HG02981 (cell line): ENCODE measurements at regions not wholly inside any gene's neighbourhood (a gene's known extent, or its start where the extent isn't known, plus 50 kb on each side); places are given as distances from the start of the nearest gene placed in this dataset.
"Not testable (repeated sequence)": the region's sequence is repeated elsewhere in the genome, so short reads cannot be mapped to it uniquely, and the experiment has no call there.

Source experiments
- ATAC-seq: cut with Tn5 transposase; IDR thresholded peaks from one replicate; pipeline ENCODE4 v1.9.1; 2021; ENCODE audit warnings: mild to moderate bottlenecking, moderate library complexity; ENCODE audit not compliant: unreplicated experiment

DNA sequence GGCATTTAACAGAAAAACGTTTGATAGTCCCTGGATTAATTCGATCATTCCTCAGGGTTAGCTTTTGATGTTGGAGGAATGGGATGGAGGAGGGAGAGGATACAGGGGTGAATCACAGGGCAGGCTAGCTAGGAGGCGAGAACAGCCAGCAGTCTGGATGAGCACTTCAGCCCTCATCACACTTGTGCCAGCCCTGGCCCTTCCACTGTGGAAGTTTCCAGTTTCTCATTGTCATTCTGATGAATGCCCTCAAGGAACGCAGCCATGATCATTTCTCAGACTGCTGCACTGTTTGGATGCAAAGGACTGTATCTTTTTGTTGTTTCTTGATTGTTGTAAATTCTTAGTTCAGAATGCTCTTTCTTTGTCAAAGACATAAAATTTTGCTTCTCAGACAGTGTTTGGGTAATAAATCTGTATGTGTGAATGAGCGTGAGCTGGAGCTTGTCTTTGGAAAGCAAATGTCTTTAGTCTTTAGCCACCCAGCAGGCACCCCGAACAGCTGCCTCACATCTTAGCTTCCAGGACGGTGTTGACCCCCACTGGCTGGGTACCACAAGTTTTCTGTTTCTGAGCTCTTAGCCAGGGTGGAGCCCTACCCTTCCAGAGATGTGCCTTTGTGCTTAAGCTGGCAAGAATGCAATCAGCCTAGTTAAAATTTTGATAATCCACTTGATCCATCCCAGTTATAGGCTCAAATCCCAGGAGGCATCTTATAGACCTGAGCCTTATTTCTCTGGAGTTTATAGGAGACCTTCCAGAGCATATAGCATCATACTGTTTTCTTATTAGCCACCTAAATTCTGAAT is 121.1 kb downstream of the PDCD6IP start:
- ATAC-seq, result no peak

- no peak for ATAC-seq
Observed at GRCh38 chr3:33920511-33920910, 122.1 kb downstream of the PDCD6IP start.

DNA sequence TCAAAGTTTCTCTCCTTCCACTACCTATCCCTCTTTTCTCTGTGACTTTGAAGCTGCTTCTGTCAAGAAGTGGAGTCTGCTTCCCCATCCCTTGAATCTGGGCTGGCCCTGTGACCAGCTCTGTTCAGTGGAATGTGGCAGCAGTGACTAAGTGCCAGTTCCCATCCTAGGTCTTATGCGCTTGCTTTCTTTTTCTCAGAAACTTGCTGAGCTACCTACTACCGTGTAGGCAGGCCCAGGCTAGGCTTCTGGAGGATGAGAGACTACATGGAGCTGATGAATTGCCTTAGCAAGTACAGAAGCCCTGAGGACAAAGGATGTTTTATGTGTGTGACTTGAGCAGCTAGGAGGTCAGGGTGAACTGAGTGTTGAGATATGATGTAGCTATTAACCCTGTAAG is 123.2 kb downstream of the PDCD6IP start:
- ATAC-seq, result no peak

DNA sequence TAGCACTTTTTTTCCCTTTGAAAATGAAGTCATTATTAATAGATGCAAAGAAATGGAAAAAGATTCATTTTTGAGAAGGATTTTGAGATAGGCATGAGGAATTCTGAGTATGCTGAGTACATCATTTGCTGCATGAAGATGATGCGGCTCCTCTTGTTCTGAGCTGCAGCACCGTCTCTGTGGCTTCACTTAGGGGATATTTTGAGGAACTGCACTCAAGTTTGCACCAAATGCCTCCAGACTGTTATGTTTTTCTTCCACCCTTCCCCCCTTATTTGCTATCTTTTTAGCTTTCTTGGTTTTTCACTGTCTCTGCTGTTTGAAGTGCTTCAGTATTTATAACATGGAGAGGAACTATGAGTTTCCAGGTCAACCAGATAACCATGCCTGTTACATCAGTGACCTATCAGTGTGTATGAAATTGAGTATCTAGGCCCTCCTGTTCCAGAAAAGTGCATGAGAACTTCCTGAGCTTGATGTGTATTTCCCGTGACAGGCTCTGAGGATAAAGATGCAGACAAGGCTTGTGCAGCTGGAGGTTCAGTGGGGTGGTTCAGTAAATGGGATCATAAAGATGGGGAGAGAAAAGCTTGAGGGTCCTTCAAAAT is 128.7 kb downstream of the PDCD6IP start:
- ATAC-seq, result no peak

GRCh38 chr3:33929813-33930212 is 131.4 kb downstream of the PDCD6IP start:
- no peak for ATAC-seq

GRCh38 chr3:33931512-33931911 is 133.1 kb downstream of the PDCD6IP start:
- ATAC-seq, result no peak

DNA sequence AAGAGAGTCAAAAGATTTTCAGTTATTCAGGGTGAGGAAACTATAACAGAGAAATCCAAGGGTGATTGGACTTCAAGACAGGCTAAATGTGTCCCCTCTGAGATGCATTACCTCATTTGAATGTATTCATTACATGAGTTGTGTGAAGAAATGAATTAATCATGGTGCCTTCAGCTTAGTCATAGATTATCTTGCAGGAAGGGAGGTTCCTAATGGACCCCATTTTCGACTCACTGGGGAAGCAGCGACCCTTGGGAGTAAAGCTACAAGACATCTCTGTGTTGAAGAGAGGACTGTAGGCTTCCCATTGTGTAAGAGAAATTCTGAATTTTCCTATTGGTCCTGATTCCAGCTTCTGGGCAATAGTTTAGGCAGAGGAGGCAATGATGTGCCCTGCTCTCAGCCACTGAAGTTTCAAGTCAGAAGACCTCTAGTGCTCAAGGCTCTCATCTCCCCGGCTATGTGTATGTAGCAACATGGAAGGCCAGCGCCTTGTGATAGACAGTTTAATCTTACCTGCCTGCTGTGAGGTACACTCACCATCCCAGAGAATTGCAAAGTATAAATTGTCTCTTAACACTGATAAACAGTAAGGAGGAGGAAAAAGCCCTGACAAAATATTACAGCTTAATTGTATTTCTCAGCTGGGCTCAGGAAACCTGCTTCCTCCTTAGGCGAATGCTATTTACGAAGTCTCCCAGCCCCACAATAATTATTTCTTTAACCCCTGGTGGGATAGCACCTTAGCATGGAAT is 133.8 kb downstream of the PDCD6IP start:
- no peak for ATAC-seq

GRCh38 chr3:33936171-33936920 is 137.9 kb downstream of the PDCD6IP start:
- ATAC-seq, result no peak

- ATAC-seq, result no peak
Observed at GRCh38 chr3:33936921-33937525, 138.6 kb downstream of the PDCD6IP start.

DNA sequence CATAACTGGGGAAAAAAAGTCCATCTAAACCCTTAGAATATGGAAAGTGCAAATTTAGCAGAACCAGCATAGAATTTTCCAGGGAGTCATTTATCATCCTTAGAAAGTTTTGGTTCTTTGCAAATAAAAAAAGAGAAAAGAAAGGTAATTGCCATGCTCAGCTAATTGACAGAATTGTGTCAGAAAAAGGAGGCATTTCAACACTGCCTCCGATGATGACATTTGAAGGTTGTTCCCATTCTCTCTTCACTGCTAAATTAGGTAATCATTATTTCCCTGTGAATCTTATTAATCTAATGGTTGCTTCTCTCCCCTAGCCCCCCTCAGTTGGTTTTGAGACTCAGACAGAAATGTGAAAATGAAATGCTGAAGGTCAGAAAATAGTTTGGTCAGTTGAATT is 139.2 kb downstream of the PDCD6IP start:
- no peak for ATAC-seq

GRCh38 chr3:33940149-33940548 is 141.7 kb downstream of the PDCD6IP start:
- ATAC-seq, result no peak

- no peak for ATAC-seq
Observed at GRCh38 chr3:33940736-33941135, 142.3 kb downstream of the PDCD6IP start.

DNA sequence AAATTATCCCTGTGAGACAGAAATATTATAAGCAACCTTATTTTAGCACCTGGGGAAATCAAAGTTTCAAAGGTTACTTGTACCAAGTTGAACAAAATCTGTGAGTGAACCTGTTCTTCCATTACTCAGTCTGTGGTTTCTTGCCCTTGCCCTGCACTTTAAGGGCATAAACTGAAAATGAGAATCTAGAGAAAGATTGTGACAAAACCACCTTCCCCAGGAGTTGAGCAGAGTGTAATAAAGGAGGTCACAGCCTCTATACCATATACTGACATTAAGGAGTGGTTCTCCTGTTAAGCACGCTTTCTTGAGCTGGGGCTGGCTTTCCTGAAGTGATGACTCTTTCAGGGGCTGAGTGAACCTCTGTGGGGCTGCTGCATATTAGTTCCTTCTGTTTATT is 143.4 kb downstream of the PDCD6IP start:
- ATAC-seq, result no peak

GRCh38 chr3:33942483-33943150 is 144.2 kb downstream of the PDCD6IP start:
- no peak for ATAC-seq

DNA sequence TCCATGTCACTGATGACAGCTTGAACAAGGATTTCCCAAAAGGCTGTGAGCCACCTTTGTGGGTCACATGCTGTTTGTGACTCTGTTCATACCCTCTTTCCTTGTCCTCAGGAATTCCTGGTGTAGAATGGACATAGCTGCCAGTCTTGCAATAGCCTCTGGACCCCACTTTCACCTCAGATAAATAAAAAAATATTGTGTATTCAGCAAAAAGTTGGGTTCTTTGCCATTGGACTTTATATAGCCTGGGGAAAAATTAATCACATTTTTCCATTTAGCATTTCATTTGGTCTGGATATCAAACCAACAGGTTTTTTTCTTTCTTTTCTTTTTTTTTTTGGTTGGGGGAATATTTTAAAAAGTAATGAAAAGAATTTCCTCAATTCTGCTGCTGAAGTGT is 144.8 kb downstream of the PDCD6IP start:
- ATAC-seq, result no peak

- not testable (repeated sequence) for ATAC-seq
Observed at GRCh38 chr3:33946612-33947011, 148.2 kb downstream of the PDCD6IP start.

DNA sequence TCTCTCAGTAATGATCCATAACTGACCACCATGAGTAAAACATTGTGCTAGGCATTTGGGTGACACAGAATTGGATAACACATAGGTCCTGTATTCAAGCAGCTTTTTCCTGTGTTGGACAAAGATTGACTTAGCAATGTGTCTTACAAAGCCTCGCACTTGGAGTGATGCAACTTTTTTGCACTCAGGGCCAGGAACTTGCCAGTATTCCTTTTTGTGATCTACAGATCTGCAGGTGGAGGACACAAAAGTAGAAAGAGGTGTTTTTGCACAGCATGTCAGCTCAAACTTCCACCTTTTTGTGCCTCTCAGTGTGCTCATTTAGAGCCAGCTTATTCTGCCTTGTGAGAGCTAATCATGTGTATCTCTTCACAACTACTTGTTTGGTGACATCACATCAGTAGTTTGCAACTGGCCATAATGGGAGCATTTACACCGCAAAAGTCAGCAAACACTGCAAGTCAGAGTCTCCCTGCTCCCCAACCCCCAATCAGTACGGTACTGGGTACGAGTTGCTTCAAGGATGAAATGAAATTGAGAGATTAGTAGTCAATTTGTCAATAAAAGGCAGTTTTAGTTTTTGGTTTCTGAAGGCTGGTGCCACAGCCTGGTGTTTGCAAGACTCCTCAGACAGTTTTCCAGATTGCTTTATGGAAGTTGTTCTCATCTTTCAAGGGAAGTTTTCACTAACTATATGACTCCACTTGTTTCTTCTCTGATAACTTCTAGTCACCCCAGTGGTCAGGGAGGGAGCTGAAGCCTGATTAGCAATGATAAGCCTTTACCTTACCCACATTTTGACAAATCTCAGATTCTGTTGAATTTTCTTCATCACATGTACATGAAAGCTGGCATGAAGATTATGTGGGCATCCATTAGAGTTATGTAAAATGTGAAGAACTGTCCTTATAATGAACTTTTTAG is 149.1 kb downstream of the PDCD6IP start:
- ATAC-seq, result no peak

- ATAC-seq, result no peak
Observed at GRCh38 chr3:33949074-33949473, 150.6 kb downstream of the PDCD6IP start.

- no peak for ATAC-seq
Observed at GRCh38 chr3:33954956-33955355, 156.5 kb downstream of the PDCD6IP start.
